ENCODE measurements at regions not wholly inside any gene's neighbourhood (a gene's known extent, or its start where the extent isn't known, plus 50 kb on each side); places are given as distances from the start of the nearest gene placed in this dataset.

DNA sequence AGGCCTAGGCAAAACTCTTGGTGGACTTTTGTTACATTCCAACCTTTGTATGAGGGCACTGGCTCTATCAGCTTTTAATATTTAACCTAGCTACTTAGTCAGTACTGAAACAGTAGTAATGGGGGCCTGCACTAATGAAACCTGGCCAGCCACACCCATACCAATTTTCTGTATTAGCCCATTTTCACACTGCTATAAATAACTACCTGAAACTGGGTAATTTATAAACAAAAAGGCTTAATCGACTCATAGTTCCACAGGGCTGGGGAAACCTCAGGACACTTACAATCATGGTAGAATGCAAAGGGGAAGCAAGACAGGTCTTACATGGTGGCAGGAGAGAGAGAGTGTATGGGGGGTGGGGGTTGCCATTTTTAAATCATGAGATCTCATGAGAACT is 245.7 kb upstream of the RGS18 start:
- no peak for DNase-seq

DNA sequence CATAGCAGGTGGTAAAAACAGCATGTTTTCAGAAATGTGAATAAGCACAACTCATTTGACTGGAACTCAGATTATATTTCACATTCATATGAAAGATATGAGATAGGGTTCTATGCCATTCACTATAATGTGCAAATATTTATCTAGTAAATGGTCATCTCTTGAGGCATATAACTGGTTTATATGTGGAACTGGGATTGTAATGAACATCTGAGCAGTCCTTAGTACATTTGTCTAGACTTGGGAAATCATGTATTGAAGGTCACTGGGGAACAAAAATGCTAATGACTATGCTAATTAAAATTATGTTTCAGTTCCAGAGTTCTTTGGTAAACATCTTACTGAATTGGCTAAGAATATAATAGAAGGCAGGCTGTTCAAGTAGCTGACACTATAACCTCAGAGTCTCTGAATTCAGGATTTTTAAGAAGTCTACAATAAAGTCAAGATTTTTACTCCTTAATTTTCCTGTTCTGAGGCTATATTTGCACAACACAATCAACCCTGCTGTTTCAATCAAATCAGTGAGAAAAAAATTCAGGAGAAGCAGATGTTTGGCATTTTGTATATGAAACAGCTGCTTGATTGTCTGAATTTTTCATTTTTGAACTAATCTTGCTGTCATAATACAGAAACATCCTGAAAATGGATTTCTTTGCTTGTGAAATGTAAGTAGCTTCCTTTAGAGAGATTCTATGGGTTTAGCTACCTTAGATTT is 244.8 kb upstream of the RGS18 start:
- no peak for DNase-seq

DNA sequence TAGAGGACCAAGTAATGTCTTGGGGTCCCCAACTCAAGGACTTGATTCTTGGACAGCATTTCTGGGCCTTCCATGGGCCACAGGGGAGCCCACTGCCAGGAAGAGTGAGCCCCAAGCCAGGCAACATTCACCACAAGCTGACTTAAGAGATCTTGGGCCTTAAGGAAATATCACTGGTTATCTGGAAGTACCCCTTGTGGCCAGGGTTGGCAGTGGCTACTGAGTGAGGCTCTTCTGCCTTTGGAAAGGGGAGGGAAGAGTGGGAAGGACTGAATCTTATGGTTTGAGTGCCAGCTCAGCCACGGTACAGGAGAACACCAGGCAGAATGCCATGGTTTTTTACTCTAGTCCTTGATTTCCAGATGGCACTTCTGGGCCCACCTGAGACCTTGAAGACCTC is 228.9 kb upstream of the RGS18 start:
- no peak for DNase-seq

DNA sequence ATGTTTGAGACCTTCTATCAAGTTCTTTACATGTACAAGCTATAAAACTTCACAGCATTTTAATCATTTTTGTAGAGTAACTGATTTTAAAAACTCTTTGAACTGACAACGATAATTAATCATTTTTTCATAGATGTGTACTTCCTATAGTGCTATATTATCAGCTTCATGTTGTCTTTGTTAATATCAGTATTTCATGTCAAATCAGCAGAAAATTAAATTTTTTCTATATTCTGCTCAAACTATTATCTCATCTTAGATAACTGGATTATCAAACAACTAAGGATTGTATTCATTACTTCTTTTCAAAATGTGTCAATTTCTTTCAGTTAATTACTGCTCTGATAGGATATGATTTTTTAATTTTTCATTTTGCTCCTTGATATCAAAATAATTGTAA is 214.6 kb upstream of the RGS18 start:
- no peak for DNase-seq

DNA sequence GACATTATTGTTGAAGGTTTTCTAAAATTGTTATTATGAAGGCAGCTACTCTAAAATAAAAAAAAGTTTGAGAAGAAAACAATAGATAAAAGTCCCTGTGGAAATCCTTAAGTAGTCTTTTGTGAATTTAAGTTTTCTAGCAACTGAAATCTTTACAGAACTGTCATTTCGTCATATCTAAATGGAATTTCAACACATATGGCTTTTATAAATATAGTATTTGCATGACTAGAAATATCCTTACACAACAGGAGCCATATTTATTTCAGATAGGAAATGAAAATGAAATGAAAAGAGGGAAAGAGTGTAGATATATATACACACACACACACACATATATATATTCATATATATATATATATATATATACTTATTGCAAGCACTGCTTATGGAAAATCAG is 204.7 kb upstream of the RGS18 start:
- DNase-seq = no peak

DNA sequence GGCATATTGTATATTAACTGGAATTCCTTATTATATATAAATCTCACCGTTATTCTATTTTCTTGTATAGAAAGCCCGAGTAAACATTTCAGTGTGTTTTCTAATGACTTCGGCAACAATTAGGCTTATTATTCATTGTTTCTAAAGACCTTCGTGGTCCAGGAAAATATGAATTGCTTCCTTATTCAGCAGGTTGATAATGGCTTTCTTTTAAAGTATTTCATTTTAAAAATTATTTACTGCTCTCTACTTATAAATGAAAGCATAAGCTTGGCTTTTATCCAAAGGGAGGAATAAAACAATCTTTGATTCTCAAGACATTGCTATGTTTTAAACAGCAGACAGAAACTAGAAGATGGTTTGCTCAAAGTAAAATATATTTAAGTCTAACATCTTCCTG is 198.4 kb upstream of the RGS18 start:
- DNase-seq = no peak

DNA sequence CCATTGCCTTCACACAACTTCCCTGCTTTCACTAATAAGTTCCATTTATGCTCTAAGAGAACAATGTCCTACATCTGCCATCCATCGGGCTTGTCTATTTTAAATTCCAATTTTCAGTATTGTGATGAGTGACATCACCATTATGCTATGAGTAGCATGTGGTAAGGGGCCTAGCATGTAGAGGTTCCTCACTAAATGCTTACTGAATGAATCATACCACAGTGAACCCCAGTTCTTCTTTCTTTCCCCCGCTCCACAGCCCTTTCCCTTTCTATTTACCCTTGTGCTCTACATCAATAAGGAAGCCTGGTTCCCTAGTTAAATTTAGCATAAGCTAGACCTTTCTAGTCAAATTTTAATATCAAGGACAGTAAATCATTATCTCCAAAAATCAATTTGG is 195.0 kb upstream of the RGS18 start:
- DNase-seq = no peak

DNA sequence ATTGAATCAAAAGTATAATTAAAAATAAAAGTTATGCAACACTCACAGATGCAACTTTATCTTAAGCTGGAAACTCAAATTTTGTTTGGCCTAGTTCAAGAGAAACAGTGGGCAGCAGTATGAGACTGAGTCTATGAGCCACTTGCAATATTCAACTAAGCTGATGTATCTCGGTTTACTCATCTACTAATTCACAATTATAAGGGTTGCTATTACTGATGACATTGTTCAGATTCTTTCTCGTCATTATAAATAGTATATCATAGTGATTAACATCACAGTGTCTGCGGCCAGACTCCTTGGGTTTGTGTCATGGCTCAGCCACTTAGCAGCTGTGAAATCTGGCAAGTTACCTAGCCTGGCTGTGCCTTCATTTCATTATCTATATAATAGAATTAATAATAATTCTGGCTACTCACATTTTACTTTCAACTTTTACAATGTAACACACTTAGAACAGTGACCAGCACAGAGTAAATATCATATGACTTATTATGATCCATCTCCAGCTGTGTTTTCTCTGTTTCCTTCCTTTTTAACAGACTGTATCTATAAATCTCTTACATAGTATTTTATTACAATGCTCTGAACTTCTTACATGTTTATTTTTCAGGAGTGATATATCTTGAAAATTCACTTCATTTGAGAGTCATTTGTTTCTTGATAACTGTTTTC is 194.3 kb upstream of the RGS18 start:
- no peak for DNase-seq

DNA sequence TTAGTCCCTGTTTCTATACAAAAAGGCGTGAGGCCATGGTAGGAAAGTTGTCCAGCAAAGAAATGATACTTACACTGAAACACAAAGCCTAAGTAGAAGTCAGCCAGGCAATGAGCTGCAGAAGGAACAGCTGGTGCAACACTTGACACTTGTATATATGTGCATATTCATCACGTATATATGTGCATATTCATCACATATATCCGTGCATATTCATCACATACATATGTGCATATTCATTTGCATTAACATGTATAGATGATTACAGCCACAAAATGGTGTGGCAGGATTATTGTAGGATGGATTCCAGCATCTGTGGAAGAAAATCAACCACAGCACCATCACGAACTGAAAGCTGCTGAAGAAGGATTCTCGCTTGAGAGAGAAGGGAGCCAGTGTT is 189.0 kb upstream of the RGS18 start:
- no peak for DNase-seq

DNA sequence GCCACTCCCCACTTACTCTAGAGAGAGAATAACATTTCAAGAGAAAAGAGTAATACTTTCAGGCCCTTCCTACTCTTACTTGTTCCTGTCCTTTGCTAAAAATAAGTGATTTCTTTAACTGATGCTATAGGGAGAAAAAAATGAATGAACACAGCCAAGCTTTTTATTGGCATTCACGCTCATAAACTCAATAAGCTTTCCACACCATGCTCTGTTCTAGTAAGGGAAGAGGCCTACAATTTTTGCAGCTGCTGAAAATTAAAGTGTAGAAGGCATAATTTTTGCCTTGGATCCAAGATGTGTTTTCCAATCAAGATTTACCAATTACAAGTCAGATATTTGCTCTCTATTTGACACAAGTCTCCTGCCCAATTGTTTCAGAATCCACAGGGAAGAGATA is 188.1 kb upstream of the RGS18 start:
- DNase-seq = no peak

DNA sequence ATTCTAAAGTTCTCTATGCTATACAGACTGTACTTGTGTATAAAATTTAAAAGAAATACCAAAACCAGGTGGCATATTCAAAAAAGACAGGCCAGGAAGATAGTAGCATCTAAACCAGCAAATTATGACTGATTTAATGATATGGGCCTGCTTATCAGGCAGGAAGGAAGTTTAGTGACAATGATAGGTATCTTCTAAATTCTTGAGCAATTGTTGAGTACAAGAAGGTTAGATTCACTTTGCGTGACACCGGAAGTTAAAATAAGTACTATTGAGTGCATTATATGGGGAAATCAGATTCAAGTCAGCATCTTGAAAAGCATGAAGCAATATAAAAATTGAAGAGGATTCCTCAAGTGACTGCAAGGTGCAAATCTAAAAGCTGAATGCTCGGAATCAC is 186.8 kb upstream of the RGS18 start:
- DNase-seq = no peak

DNA sequence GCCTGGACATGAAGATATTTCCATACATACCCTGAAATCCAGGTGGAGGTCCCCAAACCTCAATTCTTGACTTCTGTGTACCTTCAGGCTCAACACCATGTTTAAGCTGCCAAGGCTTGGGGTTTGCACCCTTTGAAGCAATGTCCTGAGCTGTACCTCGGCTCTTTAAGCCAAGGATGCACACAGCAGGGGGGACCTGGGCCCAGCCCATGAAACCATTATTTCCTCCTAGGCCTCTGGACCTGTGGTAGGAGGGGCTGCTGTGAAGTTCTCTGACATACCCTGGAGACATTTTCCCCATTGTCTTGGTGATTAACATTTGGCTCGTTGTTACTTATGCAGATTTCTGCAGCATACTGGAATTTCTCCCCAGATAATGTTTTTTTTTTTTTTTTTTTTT is 184.3 kb upstream of the RGS18 start:
- no peak for DNase-seq

DNA sequence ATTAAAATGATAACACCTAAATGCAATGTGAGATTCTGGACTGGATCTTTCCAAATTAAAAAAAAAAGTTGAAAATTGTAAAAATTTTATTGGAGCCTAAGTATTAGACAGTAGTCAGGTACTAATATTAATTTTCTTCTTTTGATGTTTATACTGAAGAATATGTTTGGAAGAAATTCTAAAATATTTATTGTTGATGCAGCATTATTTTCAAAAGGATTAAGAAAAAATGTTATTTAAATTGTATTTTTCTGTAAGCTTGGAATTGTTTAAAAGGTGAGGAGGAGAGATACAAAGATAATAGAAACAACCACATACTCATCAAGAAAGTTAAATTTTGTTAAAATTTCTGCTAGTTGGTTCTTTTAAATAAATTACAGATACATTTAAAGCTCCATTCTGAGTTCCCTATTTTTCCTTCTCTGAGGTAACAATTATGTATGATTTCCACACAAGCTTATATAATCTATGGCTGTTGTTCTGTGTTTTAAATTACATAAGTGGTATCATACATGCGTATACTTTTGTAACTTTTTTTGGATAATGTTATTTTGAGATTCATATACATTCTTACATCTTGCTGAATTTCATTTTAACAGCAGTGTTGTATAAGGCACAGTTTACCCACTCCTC is 180.3 kb upstream of the RGS18 start:
- DNase-seq = no peak

DNA sequence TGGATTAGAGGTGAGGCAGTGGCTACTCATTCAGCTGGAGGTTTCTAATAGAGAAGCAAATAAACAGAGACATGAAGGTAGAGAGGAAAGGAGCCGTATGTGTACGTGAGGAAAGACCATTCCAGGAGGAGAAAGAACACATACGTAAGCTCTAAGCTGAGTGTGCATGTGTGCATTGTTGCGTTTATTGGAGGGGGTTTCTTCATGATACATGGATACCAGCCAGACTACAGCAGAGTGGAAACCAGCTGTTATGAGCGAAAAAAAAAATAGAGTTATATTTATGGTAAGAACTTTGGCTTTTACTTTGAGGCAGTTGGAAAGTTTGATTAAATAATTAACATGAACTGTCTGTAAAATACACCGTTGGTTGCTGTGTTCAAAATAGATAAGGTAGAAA is 173.4 kb upstream of the RGS18 start:
- DNase-seq = no peak

DNA sequence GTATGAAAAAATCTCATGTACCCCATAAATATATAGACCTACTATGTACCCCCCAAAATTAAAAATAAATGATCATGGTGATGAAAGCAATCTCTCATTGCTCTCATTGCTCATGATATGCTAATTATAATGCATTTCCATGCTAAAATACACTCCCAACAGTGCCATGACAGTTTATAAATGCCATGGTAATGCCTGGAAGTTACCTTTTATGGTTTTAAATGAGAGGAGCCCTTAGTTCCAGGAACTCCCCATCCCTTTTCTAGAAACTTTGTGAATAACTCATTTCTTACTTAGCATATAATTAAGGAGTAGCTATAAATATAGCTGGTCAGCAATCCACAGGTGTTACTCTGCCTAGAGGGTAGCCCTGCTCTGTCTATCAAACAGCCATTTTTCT is 166.1 kb upstream of the RGS18 start:
- DNase-seq = no peak

DNA sequence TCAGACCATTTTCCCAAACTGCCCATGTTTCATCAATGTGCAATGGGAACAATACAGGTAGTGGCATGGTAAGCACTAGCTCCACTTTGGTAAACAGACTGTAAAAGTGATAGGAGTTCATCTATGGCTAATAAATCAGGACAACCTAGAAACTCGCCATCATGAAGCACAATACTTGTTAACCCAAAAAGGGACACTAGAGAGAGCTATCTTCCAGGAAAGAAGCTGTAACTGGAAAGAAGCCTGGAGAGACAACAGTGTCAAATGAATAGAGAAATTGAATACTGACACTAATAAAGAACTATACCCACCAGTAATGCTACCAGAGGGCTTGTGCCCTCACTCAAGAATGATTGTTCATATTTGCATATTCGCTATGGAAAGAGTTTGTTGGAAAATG is 164.7 kb upstream of the RGS18 start:
- no peak for DNase-seq

DNA sequence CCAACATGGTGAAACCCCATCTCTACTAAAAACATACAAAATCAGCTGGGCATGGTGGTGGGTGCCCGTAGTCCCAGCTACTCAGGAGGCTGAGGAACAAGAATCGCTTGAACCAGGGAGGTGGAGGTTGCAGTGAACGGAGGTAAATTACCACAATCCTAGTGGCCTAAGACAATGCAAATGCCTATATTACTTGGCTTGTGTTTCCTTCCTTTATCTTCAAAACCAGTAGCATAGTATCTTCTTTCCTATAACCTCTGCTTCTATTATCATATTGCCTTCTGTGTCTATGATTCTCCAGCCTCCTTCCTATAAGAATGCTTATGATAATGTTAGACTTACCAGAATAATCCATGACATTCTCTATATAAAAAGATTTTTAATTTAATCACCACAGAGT is 156.2 kb upstream of the RGS18 start:
- no peak for DNase-seq

DNA sequence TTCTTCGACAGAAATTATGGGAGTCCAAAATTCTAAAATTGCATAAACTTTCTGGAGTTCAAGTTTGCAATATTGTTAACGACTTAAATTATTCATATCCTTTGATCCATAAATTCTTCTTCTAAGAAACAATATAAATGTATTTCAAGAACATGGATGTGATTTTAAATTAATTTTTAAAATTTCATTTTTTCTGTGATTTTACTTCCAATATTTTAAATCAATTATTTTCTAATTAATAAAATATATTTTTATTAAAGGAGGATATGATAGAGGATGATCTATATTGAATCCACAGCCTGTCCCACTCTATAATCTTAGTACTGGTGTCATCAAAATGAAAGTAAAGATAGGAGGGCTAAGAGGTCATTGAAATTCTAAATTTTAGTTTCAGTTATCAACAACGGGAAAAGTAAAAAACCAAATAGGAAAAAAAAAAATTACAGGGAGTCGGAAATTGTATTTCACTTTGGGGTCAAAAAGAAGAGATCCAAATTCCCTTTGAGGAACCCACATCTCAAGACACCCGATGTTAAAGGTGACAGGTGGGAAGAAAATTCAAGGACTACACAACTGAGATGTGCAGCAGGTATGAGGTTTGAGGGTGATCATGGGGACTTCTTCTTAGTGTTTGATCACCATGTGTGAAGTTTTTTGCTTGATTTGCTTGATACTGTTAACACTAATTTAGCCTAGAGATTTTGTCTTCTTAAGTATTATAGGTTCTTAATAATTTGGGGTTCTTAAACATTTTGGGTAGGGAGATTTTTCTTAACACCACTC is 154.8 kb upstream of the RGS18 start:
- no peak for DNase-seq

DNA sequence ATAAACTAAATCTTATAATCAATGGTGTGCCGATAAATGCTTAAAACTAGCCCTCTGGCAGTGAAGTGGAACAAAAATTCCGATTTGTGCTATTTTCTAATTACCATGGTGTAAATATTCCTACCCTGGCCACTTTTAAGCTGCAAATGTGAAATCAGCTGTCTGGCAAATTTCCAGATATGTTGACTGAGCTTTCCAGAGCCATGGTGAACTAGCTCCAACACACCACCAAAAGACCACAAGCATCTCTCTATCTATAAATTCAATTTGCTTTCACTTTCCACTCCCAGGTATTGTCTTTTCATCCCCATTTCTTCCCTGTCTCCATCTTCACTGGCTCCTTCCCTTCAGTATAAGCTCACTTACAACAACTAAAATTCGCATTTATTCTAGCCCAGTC is 152.3 kb upstream of the RGS18 start:
- DNase-seq = no peak

DNA sequence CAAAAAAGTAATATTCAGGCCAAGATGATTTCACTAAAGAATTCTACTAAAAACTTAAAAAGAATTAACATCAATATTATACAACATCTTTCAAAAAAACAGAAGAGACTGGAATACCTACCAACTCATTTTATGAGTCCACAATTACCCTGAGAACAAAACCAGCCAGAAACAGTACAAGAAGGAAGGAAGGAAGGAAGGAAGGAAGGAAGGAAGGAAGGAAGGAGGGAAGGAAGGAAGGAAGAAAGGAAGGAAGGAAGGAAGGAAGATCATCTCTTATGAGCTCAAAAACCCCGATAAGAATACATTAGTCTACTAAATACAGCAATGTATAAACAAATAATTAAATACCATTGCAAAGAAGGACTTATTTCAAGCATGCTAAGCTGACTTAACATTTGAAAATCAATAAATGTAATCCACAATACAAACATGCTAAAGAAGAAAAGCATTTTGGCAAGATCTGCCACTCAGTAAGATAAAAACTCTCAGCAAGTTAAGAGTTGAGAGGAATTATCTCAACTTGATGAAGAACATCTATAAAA is 149.9 kb upstream of the RGS18 start:
- no peak for DNase-seq

DNA sequence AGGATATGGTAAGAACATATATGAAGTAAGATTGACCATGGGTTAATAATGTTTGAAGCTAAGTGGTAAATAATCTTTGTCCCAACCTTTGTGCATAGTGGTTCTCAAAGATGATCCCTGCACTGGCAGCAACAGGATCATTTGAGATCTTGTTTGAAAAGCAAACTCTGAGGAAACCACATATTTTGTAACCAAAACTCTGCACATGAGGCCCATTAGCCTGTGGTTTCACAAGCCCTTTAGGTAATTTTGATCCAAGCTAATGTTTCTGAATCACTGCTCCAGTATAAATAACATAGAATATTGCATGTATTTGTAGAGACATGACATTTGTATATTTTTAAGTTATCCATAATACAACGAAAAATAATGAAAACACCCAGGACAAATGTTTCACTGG is 147.9 kb upstream of the RGS18 start:
- no peak for DNase-seq

DNA sequence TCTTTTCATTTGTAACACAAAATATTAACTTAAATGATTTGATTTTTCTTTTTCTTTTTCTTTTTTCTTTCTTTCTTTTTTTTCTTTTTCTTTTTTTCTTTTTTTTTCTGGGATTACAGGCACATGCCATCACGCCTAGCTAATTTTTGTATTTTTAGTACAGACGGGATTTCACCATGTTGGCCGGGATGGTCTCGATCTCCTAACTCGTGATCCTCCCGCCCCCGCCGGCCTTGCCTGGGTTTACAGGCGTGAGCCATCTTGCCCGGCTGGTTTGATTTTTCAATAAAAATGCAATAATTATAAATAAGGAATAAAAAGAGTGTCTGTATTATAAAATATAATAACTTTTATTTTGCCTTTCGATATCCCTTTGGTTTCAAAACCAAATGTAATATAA is 146.7 kb upstream of the RGS18 start:
- no peak for DNase-seq

DNA sequence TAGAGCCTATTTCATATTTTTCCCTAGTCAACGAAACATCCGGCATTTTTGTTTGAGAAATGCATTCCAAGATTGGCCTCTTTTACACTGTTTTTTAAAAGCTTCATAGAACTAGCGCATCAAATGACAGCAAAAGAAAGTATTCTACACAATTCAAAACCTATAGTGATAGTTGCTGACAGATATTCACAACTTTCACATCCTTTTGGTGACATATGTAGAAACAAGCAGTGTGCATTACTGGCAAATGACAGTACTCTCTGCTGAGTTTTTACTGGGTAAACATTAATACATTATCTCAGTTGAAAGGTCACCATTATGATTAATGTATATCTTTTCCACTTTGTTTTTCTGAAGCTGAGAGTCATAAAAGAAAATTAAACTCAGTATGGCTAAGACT is 135.4 kb upstream of the RGS18 start:
- DNase-seq = no peak

DNA sequence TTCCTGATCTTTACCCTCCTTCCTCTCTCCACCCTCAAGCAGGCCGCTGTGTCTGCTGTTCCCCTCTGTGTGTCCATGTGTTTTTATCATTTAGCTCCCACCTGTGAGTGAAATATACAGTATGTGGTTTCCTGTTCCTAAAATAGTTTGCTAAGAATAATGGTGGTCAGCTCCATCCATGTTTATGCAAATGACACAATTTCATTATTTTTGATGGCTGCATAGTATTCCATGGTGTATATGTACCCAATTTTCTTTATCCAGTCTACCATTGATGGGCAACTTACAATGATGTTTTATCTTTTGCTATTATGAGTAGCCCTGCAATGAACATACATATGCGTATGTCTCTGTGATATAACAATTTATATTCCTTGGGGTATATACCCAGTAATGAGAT is 133.4 kb upstream of the RGS18 start:
- no peak for DNase-seq

All from DMS153 (cell line).